WTC11 (cell line): ENCODE measurements at regions not wholly inside any gene's neighbourhood (a gene's known extent, or its start where the extent isn't known, plus 50 kb on each side); places are given as distances from the start of the nearest gene placed in this dataset.
"Not testable (repeated sequence)": the region's sequence is repeated elsewhere in the genome, so short reads cannot be mapped to it uniquely, and the experiment has no call there.

Experiments
- AR ChIP-seq: fragments of 250-450 bp; sonication (Bioruptor Pico); IDR thresholded peaks from 2 replicates; pipeline ENCODE4 v1.9.0; 2021; ENCODE audit warnings: mild to moderate bottlenecking
- CTCF ChIP-seq: fragments of 200-600 bp; IDR thresholded peaks from 2 replicates; pipeline ENCODE4 v1.8.0; 2022; ENCODE audit warnings: antibody characterized with exemption
- ESRRA ChIP-seq: sonication (generic); formaldehyde crosslinking; IDR thresholded peaks from 2 replicates; pipeline ENCODE4 v1.8.1; 2022; ENCODE audit warnings: mild to moderate bottlenecking, missing genetic modification reagents, borderline replicate concordance
- HMGXB4 ChIP-seq: sonication (generic); formaldehyde crosslinking; IDR thresholded peaks from 2 replicates; pipeline ENCODE4 v1.8.1; 2023; ENCODE audit warnings: mild to moderate bottlenecking, moderate library complexity, missing genetic modification reagents
- IRF2 ChIP-seq: sonication (generic); formaldehyde crosslinking; IDR thresholded peaks from 2 replicates; pipeline ENCODE4 v1.8.0; 2022; ENCODE audit warnings: low read depth, missing genetic modification reagents, borderline replicate concordance
- KAT7 ChIP-seq: sonication (generic); formaldehyde crosslinking; IDR thresholded peaks from 2 replicates; pipeline ENCODE4 v1.8.1; 2023; ENCODE audit warnings: missing genetic modification reagents, mild to moderate bottlenecking, borderline replicate concordance
- PRDM15 ChIP-seq: sonication (generic); formaldehyde crosslinking; IDR thresholded peaks from 2 replicates; pipeline ENCODE4 v1.8.0; 2022; ENCODE audit warnings: missing genetic modification reagents
- TCF7 ChIP-seq: sonication (generic); formaldehyde crosslinking; IDR thresholded peaks from 2 replicates; pipeline ENCODE4 v1.8.0; 2022; ENCODE audit warnings: mild to moderate bottlenecking, low read depth, missing genetic modification reagents, moderate library complexity
- TEAD4 ChIP-seq: sonication (generic); formaldehyde crosslinking; IDR thresholded peaks from 2 replicates; pipeline ENCODE4 v1.8.0; 2022; ENCODE audit warnings: mild to moderate bottlenecking, missing genetic modification reagents
- ZNF671 ChIP-seq: fragments of 250-450 bp; sonication (Bioruptor Pico); IDR thresholded peaks from 2 replicates; pipeline ENCODE4 v1.8.0; 2021; ENCODE audit warnings: mild to moderate bottlenecking

GRCh38 chr20:59488459-59488858 lies 115.9 kb upstream of the PHACTR3 start:
- TF ChIP-seq CTCF; KAT7 (CRISPR knock-in tag); TEAD4 (CRISPR knock-in tag); TCF7; AR (CRISPR knock-in tag); IRF2; ZNF671; PRDM15; HMGXB4 (CRISPR knock-in tag); ESRRA (CRISPR knock-in tag): not testable (repeated sequence)
